GM12892 (cell line): ENCODE measurements at regions not wholly inside any gene's neighbourhood (a gene's known extent, or its start where the extent isn't known, plus 50 kb on each side); places are given as distances from the start of the nearest gene placed in this dataset.

ENCODE experiments used
- DNase-seq: peaks from one replicate; pipeline ENCODE4 v3.0.0; 2011; ENCODE audit not compliant: insufficient read length
- FAIRE-seq: peaks from 2 replicates; lab custom pipeline; 2011; peaks lifted over from hg19 to GRCh38; lab: Jason Lieb, UNC
- POLR2AphosphoS5 ChIP-seq: IDR thresholded peaks from 2 replicates; pipeline ENCODE4 v1.6.1; 2011; ENCODE audit warnings: low read depth, low read length, control low read depth

DNA sequence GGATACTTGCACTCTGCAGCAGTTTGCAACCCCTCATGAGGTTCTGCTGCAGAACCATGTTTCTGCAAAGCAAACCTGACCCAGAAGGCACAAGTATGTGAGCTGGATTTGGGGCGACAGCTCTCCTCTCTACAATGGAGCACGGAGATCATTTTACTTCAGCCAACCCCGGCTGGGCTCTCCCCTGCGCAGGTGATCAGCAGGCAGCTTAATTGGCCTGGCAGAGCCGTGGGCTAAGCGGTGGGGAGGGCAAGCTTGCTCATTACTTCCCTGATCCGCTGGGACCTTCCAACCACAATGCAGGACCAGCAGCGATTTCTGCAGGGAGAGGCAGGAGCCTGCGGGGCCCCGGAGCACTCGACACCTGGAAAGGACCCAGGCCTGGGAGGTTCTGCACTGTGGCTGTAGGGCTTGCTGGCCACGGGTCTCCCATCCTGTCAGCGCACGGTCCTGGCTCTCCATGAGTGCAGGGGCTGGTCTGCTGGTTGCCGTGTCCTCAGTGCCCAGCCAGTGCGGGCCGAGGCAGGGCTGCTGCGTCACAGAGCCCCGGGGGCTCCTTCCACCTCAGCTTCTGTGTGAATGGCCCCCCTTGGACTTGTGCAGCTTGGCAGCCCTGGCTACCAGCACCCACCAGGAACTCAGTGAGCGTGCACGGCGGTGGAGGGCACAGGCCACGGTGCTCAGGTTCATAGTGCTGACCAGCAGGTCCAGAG, 51.8 kb upstream of the RAPGEF1 start:
- FAIRE-seq, result no peak
- no peak for DNase-seq
- no peak for TF ChIP-seq POLR2AphosphoS5
